ENCODE measurements at regions not wholly inside any gene's neighbourhood (a gene's known extent, or its start where the extent isn't known, plus 50 kb on each side); places are given as distances from the start of the nearest gene placed in this dataset.

- H3K27ac ChIP-seq = no peak overlapping the region
Observed at GRCh38 chr4:97279391-97279790, 863.9 kb downstream of the STPG2 start.

DNA sequence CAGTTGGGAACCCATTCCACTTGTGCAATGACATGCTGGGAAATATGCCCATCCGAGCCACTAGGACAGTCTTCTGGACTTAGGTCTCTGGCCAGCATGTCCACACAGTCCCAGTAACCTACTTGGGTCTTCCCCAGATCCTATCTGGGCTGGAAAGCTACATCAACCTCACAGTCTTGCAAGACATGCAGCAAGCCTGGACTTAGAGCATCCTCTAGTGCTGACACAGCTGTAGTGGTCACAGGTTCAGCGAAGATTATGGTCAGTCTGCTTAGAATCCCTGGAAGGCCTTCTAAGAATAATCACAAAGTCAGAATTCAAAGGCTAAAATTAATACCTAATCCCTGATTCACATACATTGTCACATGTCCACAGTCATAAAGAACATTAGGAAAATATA is 842.7 kb downstream of the STPG2 start:
- H3K27ac ChIP-seq = no peak overlapping the region
- no peak for TF ChIP-seq POLR2A (IDR thresholded peaks at IDR 0.05)
- TF ChIP-seq, protein P1, sequence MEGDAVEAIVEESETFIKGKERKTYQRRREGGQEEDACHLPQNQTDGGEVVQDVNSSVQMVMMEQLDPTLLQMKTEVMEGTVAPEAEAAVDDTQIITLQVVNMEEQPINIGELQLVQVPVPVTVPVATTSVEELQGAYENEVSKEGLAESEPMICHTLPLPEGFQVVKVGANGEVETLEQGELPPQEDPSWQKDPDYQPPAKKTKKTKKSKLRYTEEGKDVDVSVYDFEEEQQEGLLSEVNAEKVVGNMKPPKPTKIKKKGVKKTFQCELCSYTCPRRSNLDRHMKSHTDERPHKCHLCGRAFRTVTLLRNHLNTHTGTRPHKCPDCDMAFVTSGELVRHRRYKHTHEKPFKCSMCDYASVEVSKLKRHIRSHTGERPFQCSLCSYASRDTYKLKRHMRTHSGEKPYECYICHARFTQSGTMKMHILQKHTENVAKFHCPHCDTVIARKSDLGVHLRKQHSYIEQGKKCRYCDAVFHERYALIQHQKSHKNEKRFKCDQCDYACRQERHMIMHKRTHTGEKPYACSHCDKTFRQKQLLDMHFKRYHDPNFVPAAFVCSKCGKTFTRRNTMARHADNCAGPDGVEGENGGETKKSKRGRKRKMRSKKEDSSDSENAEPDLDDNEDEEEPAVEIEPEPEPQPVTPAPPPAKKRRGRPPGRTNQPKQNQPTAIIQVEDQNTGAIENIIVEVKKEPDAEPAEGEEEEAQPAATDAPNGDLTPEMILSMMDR (IDR thresholded peaks at IDR 0.05) = no peak
- no peaks in the 10 kb centered on the region for H3K4me1 ChIP-seq
- H3K4me3 ChIP-seq (replicated peaks in 1 of 3) = no peak overlapping the region
- no peaks in the 10 kb centered on the region for H3K9me3 ChIP-seq
- H3K36me3 ChIP-seq = no peaks in the 10 kb centered on the region
- no peak for DNase-seq
- intact Hi-C loops (cut with DNase I) = no loop called here
- WGBS, 2 donors = 59 to 72% methylated on average over 2 of the region's 2 CpGs
- no peaks in the 10 kb centered on the region for H3K27me3 ChIP-seq

More at GRCh38 chr4:97279391-97279790, 863.9 kb downstream of the STPG2 start:
- H3K36me3 ChIP-seq = no peaks in the 10 kb centered on the region
- H3K4me3 ChIP-seq (replicated peaks in 1 of 3) = no peak overlapping the region
- no peak for DNase-seq
- H3K9me3 ChIP-seq = no peaks in the 10 kb centered on the region
- no peaks in the 10 kb centered on the region for H3K27me3 ChIP-seq
- TF ChIP-seq, protein P1 (IDR thresholded peaks at IDR 0.05) = no peak
- no peak for TF ChIP-seq POLR2A (IDR thresholded peaks at IDR 0.05)
- intact Hi-C loops (cut with DNase I) = no loop called here
- H3K4me1 ChIP-seq = no peaks in the 10 kb centered on the region
- 43 to 66% methylated on average over 3 of the region's 3 CpGs for WGBS, 2 donors

DNA sequence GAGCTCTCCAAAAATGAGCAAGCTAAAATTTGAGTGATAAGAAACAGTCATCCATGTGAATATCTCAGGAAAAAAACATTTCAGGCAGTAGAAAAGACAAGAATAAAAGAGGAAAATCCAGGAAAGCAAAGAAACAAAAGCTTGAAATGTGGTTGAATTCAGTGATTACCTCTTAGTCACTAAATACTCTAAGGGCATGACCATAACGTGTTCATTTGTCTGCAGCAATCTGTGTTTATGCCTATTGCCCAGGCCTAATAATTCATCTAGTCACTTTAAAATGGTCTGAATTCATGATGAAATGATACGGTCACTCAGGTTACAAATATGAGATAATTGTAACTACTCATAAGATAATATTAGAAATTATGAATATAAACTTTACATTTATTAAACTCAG is 837.9 kb downstream of the STPG2 start:
- WGBS, 2 donors = 80 to 84% methylated on average over 2 of the region's 2 CpGs
- H3K27ac ChIP-seq = no peak overlapping the region
- intact Hi-C loops (cut with DNase I) = no loop called here

DNA sequence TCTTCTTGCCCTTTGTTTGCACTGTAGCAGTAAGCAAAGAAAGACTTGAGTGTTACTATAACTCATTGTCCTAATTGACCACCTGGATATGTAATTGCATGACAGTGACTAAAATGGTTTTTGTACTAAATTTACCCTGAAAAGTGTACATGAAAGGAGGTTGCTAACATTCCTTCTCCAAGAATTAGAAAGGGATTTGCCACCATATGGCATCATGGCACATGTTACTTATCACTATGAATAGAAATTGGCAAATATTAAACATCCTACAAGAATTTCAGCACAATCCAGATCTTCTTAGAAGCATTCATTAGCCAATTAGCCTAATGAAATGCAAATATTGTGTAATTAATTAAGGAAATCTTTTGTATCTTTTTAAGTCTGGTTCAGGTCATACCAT is 834.2 kb downstream of the STPG2 start:
- Histone ChIP-seq H3K36me3 (no peaks in the 10 kb centered on the region), H3K27me3 (no peaks in the 10 kb centered on the region), H3K4me1 (no peaks in the 10 kb centered on the region), H3K4me3 (replicated peaks in 1 of 3) (no peak overlapping the region), H3K9me3 (no peaks in the 10 kb centered on the region), H3K27ac (no peak overlapping the region)
- no peak for TF ChIP-seq POLR2A (IDR thresholded peaks at IDR 0.05)
- TF ChIP-seq, protein P1 (IDR thresholded peaks at IDR 0.05) = no peak
- no peak for DNase-seq
- intact Hi-C loops (cut with DNase I) = no loop called here

More for the DNA sequence above, 837.9 kb downstream of the STPG2 start:
- Histone ChIP-seq H3K36me3 (no peaks in the 10 kb centered on the region), H3K4me3 (replicated peaks in 1 of 3) (no peak overlapping the region), H3K9me3 (no peaks in the 10 kb centered on the region), H3K4me1 (no peaks in the 10 kb centered on the region), H3K27me3 (no peaks in the 10 kb centered on the region)
- no peak for DNase-seq
- TF ChIP-seq POLR2A (IDR thresholded peaks at IDR 0.05) = no peak
- TF ChIP-seq, protein P1 (IDR thresholded peaks at IDR 0.05) = no peak

DNA sequence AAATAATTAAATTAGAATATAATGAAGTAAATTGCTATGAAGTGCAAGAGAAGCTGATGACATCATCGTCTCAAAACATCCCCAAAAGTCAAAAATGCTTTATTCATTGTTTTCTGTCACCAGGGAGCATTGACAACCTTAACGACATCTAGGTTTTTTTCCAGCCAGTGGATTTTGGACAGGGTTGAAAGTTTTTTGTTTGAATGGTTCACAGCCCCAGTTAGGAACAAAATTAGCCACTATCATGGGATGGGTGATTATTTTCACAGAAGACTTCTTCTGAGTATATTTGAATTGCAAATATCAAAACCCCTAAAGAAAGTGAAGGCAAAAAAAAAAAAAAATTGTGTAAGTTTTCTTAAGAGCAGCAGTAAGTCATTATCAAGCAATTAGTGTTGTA is 826.1 kb downstream of the STPG2 start:
- 72 to 74% methylated on average over 2 of the region's 2 CpGs for WGBS, 2 donors
- intact Hi-C loops (cut with DNase I) = no loop called here
- TF ChIP-seq POLR2A (IDR thresholded peaks at IDR 0.05) = no peak
- TF ChIP-seq, protein P1 (IDR thresholded peaks at IDR 0.05) = no peak

More for the DNA sequence above, 826.1 kb downstream of the STPG2 start:
- H3K27ac ChIP-seq = no peak overlapping the region
- H3K4me1 ChIP-seq = no peaks in the 10 kb centered on the region
- H3K9me3 ChIP-seq = no peaks in the 10 kb centered on the region
- H3K36me3 ChIP-seq = no peaks in the 10 kb centered on the region
- DNase-seq = no peak
- H3K4me3 ChIP-seq (replicated peaks in 1 of 3) = no peak overlapping the region
- no peaks in the 10 kb centered on the region for H3K27me3 ChIP-seq
